Sigmoid colon (tissue), 6 donors: ENCODE measurements at regions not wholly inside any gene's neighbourhood (a gene's known extent, or its start where the extent isn't known, plus 50 kb on each side); places are given as distances from the start of the nearest gene placed in this dataset.

Experiments
- DNase-seq: peaks from one replicate; pipeline ENCODE4 v3.0.0-alpha.2; 2019
- H3K27ac ChIP-seq, 4 donors: fragments of 200-600 bp; sonication (generic); one replicate each; pipeline ENCODE4 v1.5.1; 2016 to 2019; ENCODE audit warnings: mild to moderate bottlenecking in 1 of 4
- H3K27me3 ChIP-seq, 3 donors: fragments of 200-600 bp; sonication (generic); one replicate each; pipeline ENCODE4 v1.5.1; 2019; ENCODE audit warnings: mild to moderate bottlenecking in 1 of 3
- H3K36me3 ChIP-seq, 4 donors: fragments of 200-600 bp; sonication (generic); one replicate each; pipeline ENCODE4 v1.5.1; 2016 to 2019
- H3K4me1 ChIP-seq, 4 donors: fragments of 200-600 bp; sonication (generic); one replicate each; pipeline ENCODE4 v1.5.1; 2017 to 2019
- H3K4me3 ChIP-seq, 4 donors: fragments of 200-600 bp; sonication (generic); one replicate each; pipeline ENCODE4 v1.5.1; 2017 to 2019; ENCODE audit warnings: mild to moderate bottlenecking in 2 of 4, moderate library complexity in 1 of 4
- H3K9me3 ChIP-seq, 4 donors: fragments of 200-600 bp in 3 of 4; sonication (generic) in 3 of 4; one replicate each; pipeline versions ENCODE4 v1.5.1 to v1.6.1; 2013 to 2019
- CTCF ChIP-seq, 4 experiments: fragments of 450-650 bp in 3 of 4; fragments of 200-600 bp in 1 of 4; IDR thresholded peaks; one replicate each; pipeline ENCODE4 v1.5.1; 2016 to 2019; ENCODE audit warnings: antibody characterized with exemption in 4 of 4, mild to moderate bottlenecking in 3 of 4, moderate library complexity in 2 of 4
- EP300 ChIP-seq, 4 donors: sonication (generic); formaldehyde crosslinking; IDR thresholded peaks; one replicate each; pipeline ENCODE4 v1.6.1; 2017; ENCODE audit warnings: antibody characterized with exemption in 4 of 4
- POLR2A ChIP-seq, 2 donors: fragments of 450-650 bp; IDR thresholded peaks; one replicate each; pipeline ENCODE4 v1.6.1; 2016; ENCODE audit warnings: antibody characterized with exemption in 2 of 2, mild to moderate bottlenecking in 2 of 2, moderate library complexity in 2 of 2
- POLR2AphosphoS5 ChIP-seq, 4 donors: sonication (generic); formaldehyde crosslinking; IDR thresholded peaks; one replicate each; pipeline ENCODE4 v1.6.1; 2017; ENCODE audit warnings: antibody characterized with exemption in 4 of 4
- WGBS, 2 donors: extraction: QIAGEN DNeasy Blood & Tissue Kit; methylation state at CpG; one replicate each; pipeline ENCODE4 v1.1.7; 2013; 5-methylcytosine and 5-hydroxymethylcytosine counted together
- intact Hi-C: fragments of 100-400 bp; cut with DNase I; formaldehyde crosslinking; loops from one replicate; pipeline ENCODE4 v1.15.1; 2023
- donor health status: healthy with polysubstance abuse.
- donor health status: healthy.

GRCh38 chr4:24056289-24056688 lies 166.4 kb upstream of the PPARGC1A start:
- DNase-seq = no peak
- H3K27ac ChIP-seq = no peak overlapping the region
- no peaks in the 10 kb centered on the region for H3K27me3 ChIP-seq
- H3K36me3 ChIP-seq = no peaks in the 10 kb centered on the region
- intact Hi-C loops = no loop called here
- TF ChIP-seq CTCF (IDR thresholded peaks at IDR 0.05) = no peak
- no peaks in the 10 kb centered on the region for H3K9me3 ChIP-seq
- no peaks in the 10 kb centered on the region for H3K4me1 ChIP-seq
- no peak overlapping the region for H3K4me3 ChIP-seq
- WGBS, 2 donors = 94 to 96% methylated on average over 1 of the region's 1 CpG

- H3K36me3 ChIP-seq = no peaks in the 10 kb centered on the region
- H3K4me1 ChIP-seq = no peaks in the 10 kb centered on the region
- no peaks in the 10 kb centered on the region for H3K27me3 ChIP-seq
- no peak overlapping the region for H3K27ac ChIP-seq
- H3K9me3 ChIP-seq = no peaks in the 10 kb centered on the region
- intact Hi-C loops = no loop called here
- no peak for DNase-seq
- WGBS, 2 donors = 91% methylated on average over 3 of the region's 3 CpGs
- H3K4me3 ChIP-seq = no peak overlapping the region
- TF ChIP-seq EP300 (IDR thresholded peaks at IDR 0.05) (no peak), POLR2A (IDR thresholded peaks at IDR 0.05) (no peak), CTCF (IDR thresholded peaks at IDR 0.05) (no peak), POLR2AphosphoS5 (IDR thresholded peaks at IDR 0.05) (no peak)
Observed at GRCh38 chr4:24055623-24056022, 165.8 kb upstream of the PPARGC1A start.

- no peaks in the 10 kb centered on the region for H3K4me1 ChIP-seq
- no peaks in the 10 kb centered on the region for H3K36me3 ChIP-seq
- H3K9me3 ChIP-seq = no peaks in the 10 kb centered on the region
- no peak for TF ChIP-seq EP300 (IDR thresholded peaks at IDR 0.05)
- no peak for TF ChIP-seq CTCF (IDR thresholded peaks at IDR 0.05)
- TF ChIP-seq POLR2AphosphoS5 (IDR thresholded peaks at IDR 0.05) = no peak
- no peak overlapping the region for H3K27ac ChIP-seq
- no peak overlapping the region for H3K4me3 ChIP-seq
- WGBS, 2 donors = 89 to 90% methylated on average over 3 of the region's 3 CpGs
- no peaks in the 10 kb centered on the region for H3K27me3 ChIP-seq
- intact Hi-C loops = no loop called here
- DNase-seq = no peak
Observed at GRCh38 chr4:24054910-24055309, 165.1 kb upstream of the PPARGC1A start.

GRCh38 chr4:24053934-24054333 lies 164.1 kb upstream of the PPARGC1A start:
- Histone ChIP-seq H3K27ac (no peak overlapping the region), H3K4me1 (no peaks in the 10 kb centered on the region), H3K4me3 (no peak overlapping the region), H3K27me3 (no peaks in the 10 kb centered on the region), H3K9me3 (no peaks in the 10 kb centered on the region), H3K36me3 (no peaks in the 10 kb centered on the region)
- no peak for DNase-seq
- intact Hi-C loops = no loop called here
- no peak for TF ChIP-seq POLR2AphosphoS5 (IDR thresholded peaks at IDR 0.05)

- H3K4me1 ChIP-seq = peaks cover 0 to 10% (median 3%) of the 10 kb centered on the region in 4 donors
- intact Hi-C loops = no loop called here
- no peak overlapping the region for H3K27ac ChIP-seq
- no peak for DNase-seq
- no peaks in the 10 kb centered on the region for H3K36me3 ChIP-seq
- TF ChIP-seq CTCF (IDR thresholded peaks at IDR 0.05) = no peak
- no peak for TF ChIP-seq EP300 (IDR thresholded peaks at IDR 0.05)
- TF ChIP-seq POLR2A (IDR thresholded peaks at IDR 0.05) = no peak
- TF ChIP-seq POLR2AphosphoS5 (IDR thresholded peaks at IDR 0.05) = no peak
- WGBS, 2 donors = 85 to 87% methylated on average over 5 of the region's 5 CpGs
- no peaks in the 10 kb centered on the region for H3K9me3 ChIP-seq
- H3K4me3 ChIP-seq = no peak overlapping the region
- H3K27me3 ChIP-seq = no peaks in the 10 kb centered on the region
Observed at GRCh38 chr4:24044610-24045589, 155.1 kb upstream of the PPARGC1A start.
